ENCODE measurements at regions not wholly inside any gene's neighbourhood (a gene's known extent, or its start where the extent isn't known, plus 50 kb on each side); places are given as distances from the start of the nearest gene placed in this dataset.

- TF ChIP-seq EP300 (IDR thresholded peaks at IDR 0.05) = no peak
- TF ChIP-seq CTCF (IDR thresholded peaks at IDR 0.05) = no peak
- TF ChIP-seq POLR2A (IDR thresholded peaks at IDR 0.05) = no peak
These were observed 382.7 kb upstream of the USP24 start for GRCh38 chr1:55597910-55598309.

Measured in ovary (tissue), 3 donors.